ENCODE measurements at regions not wholly inside any gene's neighbourhood (a gene's known extent, or its start where the extent isn't known, plus 50 kb on each side); places are given as distances from the start of the nearest gene placed in this dataset.

DNA sequence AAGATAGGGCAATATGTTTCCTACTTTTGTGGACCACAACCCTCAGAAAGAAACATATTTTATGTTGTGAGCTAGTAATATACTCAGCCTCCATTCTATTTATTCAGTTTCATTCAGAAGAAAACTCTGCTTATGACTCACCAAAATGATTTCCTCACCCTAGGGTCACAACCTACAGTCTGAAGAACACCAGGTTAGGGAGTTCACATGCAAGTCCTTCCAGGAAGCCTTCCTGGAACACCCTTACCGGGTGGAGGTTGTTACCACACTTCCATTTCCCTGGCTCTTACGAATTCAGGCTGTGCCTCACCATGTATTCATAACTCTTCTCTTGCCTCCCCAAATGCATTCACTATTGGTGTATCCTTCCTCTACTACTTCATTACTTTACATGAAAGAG, 228.0 kb upstream of the ADAMTS9 start:
- no peak for DNase-seq (ENCODE audit: low read depth)

DNA sequence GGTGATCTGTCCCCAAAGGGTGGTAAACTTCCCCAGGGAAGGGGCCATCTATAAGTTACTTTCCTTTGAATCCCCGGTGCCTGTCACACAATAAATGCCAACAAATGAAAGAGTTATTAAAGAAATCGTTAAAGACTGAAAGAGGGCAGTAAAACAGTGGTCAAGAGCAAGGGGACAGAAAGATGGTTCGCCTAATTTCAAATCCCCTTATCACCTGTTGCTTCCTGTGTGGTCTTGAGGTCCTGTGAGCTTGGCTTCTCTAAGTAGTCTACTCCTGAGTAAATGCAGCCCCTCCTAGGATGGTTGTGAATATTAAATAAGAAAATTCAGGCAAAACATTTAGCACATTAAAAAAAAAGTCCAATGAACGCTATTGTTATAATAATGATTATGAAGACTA, 225.7 kb upstream of the ADAMTS9 start:
- DNase-seq (ENCODE audit: low read depth): no peak

- DNase-seq (ENCODE audit: low read depth): no peak
Measured at GRCh38 chr3:64911138-64911537, 223.3 kb upstream of the ADAMTS9 start.

GRCh38 chr3:64909757-64910467, 222.1 kb upstream of the ADAMTS9 start:
- no peak for DNase-seq (ENCODE audit: low read depth)

DNA sequence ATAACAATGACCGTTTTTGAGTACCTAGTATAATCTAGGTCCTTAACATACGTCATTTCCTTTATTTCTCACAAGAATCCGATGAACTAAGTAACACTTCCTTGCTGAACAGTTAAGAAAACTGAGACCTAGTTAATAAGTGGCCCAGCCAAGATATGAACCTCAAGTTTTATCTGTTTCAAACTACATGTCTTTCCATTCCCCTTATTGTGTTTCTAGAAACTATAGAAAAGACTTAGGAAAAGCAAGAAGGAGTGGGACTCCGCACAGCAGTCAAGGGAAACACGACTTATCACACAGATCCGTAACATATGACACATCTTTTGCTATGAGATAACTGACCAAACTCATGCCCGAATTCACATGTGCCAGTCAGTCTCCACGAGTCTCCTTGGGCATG, 221.2 kb upstream of the ADAMTS9 start:
- DNase-seq (ENCODE audit: low read depth): no peak

DNA sequence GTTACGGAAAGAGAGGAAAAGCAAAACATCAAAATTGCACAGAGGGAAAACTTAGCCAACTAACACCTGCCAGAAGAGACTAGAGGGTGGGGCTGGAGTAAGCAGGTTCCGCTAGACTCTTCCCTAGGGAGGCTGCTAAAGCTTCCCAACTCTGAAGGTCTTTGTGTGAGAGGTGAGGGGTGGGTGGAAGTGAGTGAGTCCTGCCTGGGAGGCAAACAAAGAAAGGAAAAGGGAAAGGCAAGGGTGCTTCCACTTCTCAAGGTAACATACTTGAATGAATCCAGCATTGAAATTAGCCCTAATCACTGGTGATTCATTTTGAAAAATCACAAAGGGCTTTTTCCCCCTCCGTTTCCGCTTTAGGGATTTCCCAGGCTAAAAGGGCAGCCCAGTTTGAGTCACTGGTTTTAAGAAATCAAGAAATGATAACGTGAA, 220.5 kb upstream of the ADAMTS9 start:
- DNase-seq (ENCODE audit: low read depth): no peak

- DNase-seq (ENCODE audit: low read depth): no peak
Measured at GRCh38 chr3:64905906-64906410, 218.2 kb upstream of the ADAMTS9 start.

- DNase-seq (ENCODE audit: low read depth): peak; percentile 2
Measured at GRCh38 chr3:64903006-64903405, 215.2 kb upstream of the ADAMTS9 start.

- no peak for DNase-seq (ENCODE audit: low read depth)
Measured at GRCh38 chr3:64901986-64902516, 214.3 kb upstream of the ADAMTS9 start.

DNA sequence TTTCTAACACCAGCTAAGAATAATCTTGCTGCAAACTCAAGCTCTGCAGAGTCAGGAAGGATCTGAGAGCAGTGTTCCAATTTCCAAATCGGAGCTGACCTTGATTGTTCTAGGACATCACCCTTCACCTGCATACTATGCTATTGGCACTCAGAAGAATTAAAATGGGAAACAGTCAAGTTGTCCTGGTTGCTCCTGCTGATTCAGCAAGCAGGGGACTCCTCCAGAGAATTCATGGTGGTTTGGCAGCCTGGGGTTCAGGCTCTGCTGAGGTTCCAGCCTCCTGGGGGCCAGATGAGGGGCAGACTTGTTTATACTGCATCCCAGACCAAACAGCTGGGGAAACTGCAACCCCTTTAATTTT, 213.7 kb upstream of the ADAMTS9 start:
- DNase-seq (ENCODE audit: low read depth): no peak

DNA sequence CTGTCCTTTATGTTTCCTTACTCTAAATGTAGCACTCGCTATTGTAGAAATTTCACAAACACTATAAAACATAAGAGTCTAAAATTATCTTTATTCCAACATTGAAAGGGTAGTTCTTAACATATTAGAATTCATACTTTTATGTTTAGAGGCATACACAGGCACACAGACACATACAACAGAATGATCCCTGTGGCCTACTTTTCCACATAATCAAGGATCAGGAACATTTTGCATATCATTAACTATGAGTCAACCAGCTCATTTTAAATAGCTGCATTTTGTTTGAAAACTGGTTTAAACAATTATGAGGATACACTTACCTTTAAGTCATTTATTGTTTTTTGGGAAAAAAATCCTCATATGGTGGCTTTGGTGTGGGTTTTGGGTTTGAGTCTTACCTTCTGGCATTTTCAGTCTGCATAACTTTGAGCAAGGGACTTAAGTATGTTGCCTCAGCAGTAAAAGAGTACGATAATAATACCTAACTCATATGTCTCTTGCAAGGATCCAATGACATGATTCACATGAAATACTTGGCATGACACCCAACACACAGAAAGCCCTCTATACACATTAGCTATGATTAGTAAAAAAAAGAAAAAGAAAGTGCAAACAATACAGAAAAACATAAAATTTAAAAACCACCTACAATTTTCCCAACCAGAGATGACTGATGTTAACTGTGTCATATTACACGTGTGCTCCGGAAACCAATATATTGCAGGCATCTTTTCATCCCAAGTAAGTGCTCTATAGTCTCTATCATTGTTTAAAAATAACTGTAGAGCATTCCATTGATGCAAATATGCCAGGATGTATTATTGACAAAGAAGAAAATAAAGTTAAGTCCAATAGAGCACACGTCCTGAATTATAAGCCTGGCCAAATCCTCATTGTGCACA, 213.1 kb upstream of the ADAMTS9 start:
- DNase-seq (ENCODE audit: low read depth): no peak

DNA sequence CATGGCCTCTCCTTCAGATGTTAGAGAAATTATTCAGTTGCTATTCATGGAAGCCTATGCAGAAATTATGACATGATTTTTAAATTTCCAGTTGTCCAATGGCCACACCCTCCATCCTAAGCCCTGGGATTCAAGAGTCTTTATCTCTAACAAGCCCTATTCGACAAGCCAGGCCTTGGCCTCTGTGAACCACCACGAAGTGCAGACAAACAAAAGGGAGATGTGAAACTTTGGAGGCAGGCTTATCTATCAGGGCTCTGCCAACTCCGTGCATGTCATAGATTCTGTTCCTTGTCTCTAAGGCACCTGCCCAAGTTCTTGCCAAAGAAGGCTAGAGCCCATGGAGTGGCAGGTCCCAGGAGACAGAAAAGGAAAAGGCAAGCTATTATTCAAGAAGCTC, 212.4 kb upstream of the ADAMTS9 start:
- no peak for DNase-seq (ENCODE audit: low read depth)

DNA sequence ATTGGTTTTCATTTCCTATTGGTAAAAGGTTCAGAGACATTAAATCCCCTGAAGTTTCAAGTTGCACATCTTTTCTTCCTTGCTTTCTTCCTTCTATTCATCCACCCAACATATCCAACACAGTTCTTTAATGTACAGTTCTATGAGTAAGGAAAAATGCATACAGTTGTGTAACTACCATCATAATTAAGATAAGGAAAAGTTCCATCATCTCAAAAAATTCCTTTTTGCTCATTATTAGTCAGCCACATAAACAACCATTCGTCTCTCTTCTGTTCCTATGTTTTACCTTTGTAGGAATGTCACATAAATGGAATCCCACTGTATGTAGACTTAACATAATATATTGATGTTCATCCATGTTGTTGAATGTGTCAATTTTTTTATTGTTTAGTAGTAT, 211.1 kb upstream of the ADAMTS9 start:
- DNase-seq (ENCODE audit: low read depth): no peak

GRCh38 chr3:64895991-64896895, 208.4 kb upstream of the ADAMTS9 start:
- no peak for DNase-seq (ENCODE audit: low read depth)

DNA sequence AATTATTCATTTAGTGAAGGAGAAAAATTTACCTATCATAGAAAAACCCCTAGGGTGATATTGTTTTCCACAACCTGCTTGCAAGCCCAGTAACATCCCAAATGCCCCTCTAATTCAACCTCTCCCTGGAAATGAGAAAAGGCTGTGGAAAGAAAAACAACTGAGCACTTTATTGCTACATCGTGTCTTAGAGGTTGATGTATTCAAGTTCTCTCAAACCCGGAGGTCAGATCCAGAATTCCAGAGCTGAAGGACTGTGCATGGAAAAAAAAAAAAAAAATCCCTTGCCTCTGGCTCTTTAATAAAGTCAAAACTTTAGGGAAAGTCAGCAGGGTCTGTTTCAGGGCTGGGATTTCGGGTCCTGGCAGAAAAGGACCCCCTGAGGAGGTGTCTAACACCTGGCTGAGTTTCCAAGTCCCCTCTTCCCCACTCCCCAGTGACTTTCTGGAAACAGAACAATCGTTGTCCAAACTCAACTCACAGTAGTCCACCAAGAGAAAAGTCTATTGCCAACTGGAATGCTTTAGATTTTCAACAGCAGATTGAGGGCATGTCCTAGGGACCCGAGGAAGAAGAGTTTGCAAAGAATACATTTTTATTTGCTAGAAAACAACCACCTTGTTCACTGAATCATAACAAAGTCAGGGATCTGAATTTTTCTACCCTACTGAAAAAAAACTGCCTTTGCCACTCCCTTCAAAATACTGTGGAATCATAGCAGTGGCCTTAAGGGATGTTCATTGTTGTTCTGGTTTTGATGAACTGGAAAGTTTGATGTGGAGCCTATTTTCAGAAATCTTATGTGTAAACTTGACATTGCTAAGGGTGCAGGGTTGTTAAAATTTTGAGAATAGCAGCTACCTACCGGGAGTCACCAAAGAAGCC, 207.5 kb upstream of the ADAMTS9 start:
- DNase-seq (ENCODE audit: low read depth): no peak

DNA sequence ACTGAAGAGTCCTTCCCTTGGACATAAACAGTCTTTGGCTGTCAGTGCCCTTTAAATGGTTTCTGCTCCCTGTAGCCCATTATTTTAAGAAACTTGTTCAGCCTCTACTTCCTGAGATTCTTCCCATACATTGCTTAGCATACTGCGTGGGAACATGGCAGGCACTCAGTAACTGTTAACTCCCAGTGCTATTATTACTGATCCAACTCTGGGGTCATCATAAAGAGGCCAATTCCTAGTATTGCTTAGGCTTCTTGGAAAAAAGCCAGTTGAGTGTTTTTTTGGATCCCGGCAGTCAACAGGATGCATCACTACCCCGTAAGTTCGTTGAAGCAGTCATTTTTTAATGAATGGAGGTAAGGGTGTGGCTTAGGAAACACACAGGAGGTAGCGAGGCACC, 206.2 kb upstream of the ADAMTS9 start:
- DNase-seq (ENCODE audit: low read depth): no peak

GRCh38 chr3:64892671-64893309, 205.0 kb upstream of the ADAMTS9 start:
- DNase-seq (ENCODE audit: low read depth): no peak

- no peak for DNase-seq (ENCODE audit: low read depth)
Measured at GRCh38 chr3:64891021-64891420, 203.2 kb upstream of the ADAMTS9 start.

DNA sequence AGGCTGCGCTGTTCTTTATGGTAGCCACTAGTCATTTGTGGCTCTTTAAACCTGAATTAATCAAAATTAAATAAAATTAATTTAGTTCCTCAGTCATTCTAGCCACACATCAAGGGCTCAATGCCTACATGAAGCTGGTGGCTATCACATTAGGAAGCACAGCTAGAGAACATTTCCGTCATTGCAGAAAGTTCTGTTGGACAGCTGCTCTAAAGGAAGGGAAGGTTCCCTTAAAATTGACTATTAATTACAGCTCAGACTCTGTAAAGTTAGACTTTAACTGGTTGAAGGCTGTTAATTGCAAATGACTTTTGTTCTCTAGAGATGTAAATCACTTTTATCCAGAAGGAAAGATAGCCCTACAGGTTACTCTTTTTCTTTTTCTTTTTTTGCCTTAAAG, 202.7 kb upstream of the ADAMTS9 start:
- no peak for DNase-seq (ENCODE audit: low read depth)

- no peak for DNase-seq (ENCODE audit: low read depth)
Measured at GRCh38 chr3:64890006-64890405, 202.2 kb upstream of the ADAMTS9 start.

All from GM04504 (cell line).